ENCODE measurements at regions not wholly inside any gene's neighbourhood (a gene's known extent, or its start where the extent isn't known, plus 50 kb on each side); places are given as distances from the start of the nearest gene placed in this dataset.
"Not testable (repeated sequence)": the region's sequence is repeated elsewhere in the genome, so short reads cannot be mapped to it uniquely, and the experiment has no call there.

DNA sequence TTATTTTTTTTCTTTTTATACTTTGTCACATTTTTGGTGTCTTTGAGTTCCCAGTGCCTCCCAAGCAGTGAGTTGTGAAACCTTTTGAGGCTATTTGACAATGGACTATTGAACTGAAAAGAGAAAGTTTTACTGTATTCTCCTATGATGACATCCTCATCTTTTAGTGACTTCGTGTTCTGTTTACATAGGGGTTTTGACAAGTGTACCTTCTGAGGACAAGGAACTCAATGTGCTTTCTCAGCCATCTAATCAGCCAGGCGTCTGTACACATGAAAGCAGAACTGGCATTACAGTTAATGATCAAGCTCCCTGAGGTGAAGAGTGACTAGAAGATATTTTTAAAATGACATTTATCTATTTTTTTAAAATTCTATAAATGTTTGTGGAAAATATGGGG, 175.5 kb downstream of the ANXA1 start:
- Histone ChIP-seq H3K27ac (no peak overlapping the region), H3K4me3 (no peak overlapping the region)

DNA sequence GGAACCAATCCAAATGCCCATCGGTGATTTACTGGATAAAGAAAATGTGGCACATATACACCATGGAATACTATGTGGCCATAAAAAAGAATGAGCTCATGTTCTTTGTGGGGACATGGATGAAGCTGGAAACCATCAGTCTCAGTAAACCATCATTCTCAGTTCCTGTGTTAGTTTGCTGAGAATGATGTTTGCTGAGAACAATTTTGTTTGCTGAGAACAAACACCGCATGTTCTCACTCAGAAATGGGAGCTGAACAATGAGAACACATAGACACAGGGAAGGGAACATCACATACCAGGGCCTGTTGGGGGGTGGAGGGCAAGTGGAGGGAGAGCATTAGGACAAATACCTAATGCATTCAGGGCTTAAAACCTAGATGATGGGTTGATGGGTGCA, 185.5 kb downstream of the ANXA1 start:
- H3K27ac ChIP-seq, H3K4me3 ChIP-seq: not testable (repeated sequence)

DNA sequence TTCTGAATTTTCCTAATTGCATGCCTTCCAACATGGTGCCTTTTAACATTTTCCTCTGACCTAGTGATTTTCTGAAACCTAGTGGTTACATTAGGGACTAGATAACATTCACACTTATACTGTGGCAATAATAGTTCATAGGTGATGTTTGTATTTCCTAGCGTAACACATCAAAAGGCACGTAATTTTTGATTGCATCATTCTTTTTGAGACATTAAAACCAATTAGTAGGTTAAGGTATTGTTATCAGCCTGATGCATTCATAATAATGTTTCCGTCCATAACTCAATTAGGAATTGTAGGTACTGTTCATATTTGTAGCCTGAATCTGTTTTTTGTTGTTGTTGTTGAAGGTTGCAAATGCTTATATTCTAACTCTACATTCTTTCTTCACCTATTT, 192.4 kb downstream of the ANXA1 start:
- H3K4me3 ChIP-seq: no peak overlapping the region
- no peak overlapping the region for H3K27ac ChIP-seq

DNA sequence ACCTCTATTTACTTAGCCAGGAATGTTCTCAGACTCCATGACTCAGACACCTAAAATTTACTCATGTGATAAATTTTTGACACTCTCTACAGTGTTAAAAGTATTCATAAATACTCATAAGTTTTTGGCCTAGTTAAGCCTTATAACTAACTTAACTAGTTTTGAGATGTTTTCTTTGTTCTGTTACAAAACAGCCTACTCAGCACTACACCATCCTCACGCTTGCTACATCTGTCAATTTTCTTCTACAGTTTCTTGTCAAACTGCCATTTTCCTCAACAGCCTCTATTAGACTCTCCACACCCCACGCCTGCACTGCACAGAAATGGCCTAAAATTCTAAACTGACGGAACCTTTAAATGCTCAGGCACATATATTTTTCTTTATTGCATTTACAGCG, 195.5 kb downstream of the ANXA1 start:
- Histone ChIP-seq H3K4me3 (no peak overlapping the region), H3K27ac (no peak overlapping the region)

DNA sequence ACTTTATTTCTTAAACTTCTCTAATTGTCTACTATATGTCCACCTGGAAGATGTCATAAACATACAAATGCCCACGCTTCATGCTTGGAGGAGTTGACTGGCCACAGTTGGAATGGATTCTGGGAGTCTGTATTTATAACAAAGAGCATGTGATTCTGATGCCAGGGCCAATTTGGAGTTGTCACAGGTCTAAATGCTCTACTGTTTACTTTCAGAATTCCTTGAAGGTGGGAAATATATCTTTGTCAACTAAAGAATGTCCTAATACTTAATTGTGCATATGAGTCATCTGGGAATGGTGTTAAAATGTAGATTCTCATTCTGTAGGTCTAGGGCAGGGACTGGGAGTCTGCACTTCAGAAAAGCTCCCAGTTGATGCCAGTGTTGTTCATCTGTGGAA, 196.1 kb downstream of the ANXA1 start:
- no peak overlapping the region for H3K27ac ChIP-seq

DNA sequence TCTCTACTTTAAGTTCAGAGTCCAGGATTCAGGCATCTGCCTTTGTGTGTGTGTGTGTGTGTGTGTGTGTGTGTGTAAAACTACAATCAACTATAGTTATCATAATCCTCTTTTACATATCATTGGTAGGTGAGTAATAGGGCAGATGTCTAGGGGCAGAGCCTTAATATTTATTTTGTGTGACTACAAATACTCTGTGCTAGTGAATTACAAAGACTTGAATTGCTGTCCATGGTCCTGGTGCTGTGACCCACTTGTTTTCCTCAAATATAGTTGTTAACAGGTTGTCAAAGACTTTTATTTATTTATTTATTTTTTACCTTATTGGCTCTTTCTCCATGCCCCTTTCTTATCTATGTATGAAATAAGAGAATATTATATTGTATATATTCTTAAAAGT, 196.8 kb downstream of the ANXA1 start:
- Histone ChIP-seq H3K27ac (no peak overlapping the region), H3K4me3 (no peak overlapping the region)

More for the DNA sequence above, 196.1 kb downstream of the ANXA1 start:
- no peak overlapping the region for H3K4me3 ChIP-seq

DNA sequence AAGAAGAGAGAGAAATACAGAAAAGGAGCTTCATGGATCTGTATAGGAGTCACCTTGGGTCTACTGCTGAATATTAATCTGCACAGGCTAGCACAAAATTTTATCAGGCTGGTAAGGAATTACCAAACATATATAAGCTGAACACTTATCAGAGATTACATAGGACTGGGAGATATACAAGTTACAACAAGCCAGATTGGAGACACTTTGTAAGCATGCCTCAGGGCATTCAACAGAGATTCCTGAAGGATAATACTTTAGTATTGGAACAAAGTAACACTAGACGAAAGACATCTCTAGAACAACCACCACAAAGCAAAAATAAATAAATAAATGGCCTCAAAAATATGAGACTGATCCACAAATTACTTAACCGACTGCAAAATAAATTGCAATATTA, 197.8 kb downstream of the ANXA1 start:
- Histone ChIP-seq H3K27ac (no peak overlapping the region), H3K4me3 (no peak overlapping the region)

DNA sequence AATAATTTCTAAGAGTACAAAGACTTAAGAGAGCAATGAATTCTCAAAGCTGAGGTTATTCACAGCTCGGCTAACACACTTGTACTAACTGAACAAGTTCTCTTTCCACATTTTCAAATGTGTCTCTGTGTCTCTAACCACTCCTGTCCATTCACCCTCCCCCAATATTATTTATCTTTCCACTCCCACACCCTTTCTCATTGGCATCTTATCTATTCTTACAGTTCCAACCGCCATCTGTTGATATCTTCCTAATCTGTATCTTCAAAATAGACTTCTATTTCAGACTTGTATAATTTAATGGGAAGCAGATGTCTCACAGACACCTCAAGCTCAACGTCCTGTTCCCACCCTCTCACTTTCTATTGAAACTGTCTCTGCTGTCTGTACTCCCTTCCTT, 205.9 kb downstream of the ANXA1 start:
- Histone ChIP-seq H3K27ac (no peak overlapping the region), H3K4me3 (no peak overlapping the region)

DNA sequence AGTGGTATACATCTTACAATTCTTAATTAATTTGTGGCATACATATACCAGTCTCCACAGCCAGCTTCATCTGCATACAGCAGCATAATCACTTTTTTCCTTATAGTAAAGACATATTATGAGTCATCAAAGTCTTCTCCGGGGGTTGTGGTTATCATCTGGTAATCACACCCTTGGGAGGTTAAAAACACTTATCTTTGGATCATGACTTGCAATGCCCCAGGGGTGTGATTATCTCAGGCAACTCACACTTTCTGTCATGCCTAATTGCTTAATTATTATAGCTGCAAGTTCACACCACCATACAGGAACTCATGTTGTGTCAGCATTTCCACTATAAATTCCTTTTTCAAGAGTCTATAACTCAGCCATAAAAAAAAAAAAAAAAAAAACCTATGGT, 218.4 kb downstream of the ANXA1 start:
- Histone ChIP-seq H3K4me3 (no peak overlapping the region), H3K27ac (no peak overlapping the region)

DNA sequence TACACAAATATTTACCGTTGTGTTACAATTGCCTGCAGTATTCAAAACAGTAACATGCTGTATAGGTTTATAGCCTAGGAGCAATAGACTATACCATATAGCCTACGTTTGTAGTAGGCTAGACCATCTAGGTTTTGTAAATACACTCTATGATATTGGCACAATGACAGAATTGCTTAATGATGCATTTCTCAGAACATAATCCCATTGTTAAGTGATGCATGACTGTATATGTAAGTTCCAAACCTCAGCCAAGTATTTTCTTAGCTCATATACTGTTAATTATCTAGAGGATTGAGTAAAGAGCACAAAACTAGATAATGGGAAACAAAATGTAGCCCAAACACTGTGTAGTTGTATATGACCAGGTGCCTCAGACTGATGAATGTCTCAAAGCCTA, 220.1 kb downstream of the ANXA1 start:
- Histone ChIP-seq H3K27ac (no peak overlapping the region), H3K4me3 (no peak overlapping the region)

DNA sequence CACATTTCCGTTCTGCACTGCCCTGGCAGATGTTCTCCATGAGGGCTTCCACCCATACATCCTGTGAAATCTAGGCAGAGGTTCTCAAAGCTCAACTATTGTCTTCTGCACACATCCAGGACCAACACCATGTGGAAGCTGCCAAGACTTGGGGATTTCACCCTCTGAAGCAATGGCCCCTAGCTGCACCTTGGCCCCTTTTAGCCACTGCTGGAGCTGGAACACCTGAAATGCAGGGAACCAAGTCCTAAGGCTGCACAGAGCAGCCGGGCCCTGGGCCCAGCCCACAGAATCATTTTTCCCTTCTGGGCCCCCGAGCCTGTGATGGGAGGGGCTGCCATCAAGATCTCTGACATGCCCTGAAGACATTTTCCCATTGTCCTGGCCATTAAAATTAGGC, 228.7 kb downstream of the ANXA1 start:
- no peak overlapping the region for H3K4me3 ChIP-seq
- H3K27ac ChIP-seq: no peak overlapping the region

DNA sequence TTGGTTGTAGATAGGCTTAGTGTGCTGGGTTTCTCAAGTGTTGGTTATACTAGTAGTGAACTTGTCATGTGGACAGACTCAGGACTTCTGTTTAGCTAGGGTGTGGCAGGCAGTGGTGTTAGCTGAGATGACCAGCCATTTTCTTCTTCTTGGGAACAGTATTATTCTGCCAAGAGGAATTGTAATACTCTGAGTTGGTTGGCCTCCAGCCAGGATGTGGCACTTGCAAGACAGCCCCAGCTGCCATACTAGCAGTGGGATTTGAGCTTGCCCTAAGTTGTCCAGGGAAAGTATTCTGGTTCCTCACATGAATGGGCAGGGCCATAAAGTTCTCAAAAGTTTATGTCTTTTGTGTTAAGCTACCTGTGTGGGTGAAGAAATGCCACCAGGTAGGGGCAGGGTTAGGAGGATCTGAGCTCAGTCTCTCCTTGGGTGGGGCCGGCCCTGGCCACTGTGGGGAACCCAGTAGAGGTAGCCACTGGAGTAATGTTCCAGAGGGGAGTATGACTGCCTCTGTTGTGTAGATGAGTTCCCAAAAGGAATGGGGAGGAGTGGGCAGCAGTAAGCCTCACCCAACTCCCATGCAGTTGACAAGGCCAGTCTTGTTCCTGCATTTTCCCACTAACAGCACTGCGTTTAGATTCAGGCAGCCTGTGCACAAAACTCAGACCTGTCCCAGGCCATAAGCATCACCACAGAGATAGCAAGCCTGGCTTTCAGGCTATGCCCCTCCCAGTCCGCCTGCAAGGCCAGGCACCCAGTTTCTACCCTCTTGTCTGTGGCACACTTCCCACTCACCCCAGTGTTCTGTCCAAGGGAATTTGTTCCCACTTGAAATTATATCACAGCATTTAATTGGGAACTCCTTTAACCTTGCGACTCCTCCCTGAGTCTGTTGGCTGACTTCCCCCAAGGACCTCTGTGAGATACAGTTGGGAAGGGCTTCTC, 250.7 kb downstream of the ANXA1 start:
- Histone ChIP-seq H3K27ac (no peak overlapping the region), H3K4me3 (no peak overlapping the region)

DNA sequence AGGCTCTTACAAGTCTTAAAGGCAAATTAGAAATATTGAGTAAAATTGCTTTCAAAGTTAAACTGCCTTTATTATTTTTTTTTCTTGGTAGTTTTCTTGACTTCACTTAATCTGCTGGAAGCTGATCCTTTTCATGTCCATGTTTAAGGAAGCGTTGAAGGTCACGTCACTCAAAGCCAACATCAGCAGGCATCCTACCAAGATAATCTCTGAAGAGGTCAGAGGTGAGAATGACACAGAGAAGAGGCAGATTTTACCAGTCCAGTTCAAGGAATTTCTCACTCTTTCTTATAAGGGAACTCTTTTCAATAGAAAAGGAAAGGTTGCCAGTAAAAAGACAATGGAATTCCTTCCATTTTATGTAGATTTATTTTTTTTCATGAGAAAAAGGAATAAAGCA, 259.8 kb downstream of the ANXA1 start:
- H3K4me3 ChIP-seq: no peak overlapping the region

DNA sequence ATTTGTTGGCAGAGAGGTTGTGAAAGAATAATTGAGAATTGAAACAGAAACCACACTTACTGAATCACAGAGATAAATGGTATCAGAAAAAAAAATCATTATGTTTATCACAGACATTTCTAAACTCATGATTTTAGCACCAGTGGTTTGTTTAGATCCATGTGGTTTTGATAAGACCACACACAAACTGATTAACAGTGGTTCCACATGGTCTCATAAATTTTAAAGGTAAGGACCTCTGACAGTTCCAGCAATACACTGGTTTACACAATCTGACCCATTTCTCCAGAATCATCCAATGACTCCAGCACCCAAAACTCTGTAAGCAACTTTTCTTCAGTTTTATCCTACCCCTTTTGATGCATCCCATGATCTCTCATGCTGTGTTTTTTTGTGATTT, 261.2 kb downstream of the ANXA1 start:
- no peak overlapping the region for H3K27ac ChIP-seq
- H3K4me3 ChIP-seq: no peak overlapping the region

More for the DNA sequence above, 259.8 kb downstream of the ANXA1 start:
- no peak overlapping the region for H3K27ac ChIP-seq

DNA sequence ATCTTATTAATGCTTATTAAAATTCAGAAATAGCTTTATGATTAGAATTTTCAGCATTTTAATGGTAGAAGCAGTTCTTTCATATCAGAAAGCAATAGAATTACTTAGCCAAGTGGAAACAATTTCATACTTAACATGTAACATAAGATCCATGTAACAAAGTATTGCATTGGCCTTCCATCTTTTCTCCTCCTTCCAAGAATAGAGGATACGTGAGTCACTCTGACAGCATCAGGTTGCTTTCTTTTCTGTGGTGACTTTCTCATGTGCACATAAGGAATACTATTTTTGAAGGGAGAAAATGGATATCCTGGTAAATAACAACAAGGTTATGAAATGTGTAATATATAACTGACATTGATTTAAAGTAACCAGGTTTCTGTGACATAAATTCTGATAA, 272.2 kb downstream of the ANXA1 start:
- no peak overlapping the region for H3K27ac ChIP-seq
- H3K4me3 ChIP-seq: no peak overlapping the region

DNA sequence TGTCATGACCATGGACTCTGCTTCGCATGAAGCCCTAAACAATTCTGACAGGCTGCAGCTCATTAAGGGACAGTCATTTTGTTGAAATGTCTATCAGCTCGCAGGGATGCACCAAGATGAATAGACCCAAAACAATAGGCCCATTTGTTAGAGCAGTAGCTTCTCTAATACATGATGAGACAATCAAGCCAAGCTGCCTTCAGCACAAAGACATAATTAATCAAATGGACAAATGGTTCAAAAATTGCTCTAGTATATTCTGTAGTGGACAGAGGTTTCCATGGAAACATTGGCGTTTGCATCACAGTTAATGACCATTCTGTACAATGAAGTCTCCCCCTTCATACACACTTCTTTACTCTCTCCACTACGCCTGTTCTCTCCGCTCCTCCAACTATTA, 274.6 kb downstream of the ANXA1 start:
- Histone ChIP-seq H3K27ac (no peak overlapping the region), H3K4me3 (no peak overlapping the region)

DNA sequence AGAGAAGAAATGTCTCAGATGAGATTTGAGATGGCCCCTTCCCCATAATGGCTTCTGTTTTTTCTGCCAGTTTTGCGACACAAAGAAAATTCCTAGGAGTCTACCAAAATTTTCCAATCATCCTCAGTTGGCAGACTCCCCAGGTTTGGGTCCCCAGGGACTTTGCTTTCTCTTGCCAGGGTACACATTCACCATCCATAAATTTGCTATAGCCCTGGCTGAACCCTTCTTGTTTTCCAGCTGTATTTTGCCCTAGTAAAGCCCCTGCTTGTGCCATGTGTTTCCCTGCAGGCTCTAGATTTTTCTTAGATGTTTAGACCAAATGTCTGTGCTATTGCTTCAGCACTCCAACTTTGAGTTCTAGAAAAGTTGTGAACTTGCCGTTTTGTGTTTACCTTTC, 283.2 kb downstream of the ANXA1 start:
- H3K27ac ChIP-seq: no peak overlapping the region
- no peak overlapping the region for H3K4me3 ChIP-seq

DNA sequence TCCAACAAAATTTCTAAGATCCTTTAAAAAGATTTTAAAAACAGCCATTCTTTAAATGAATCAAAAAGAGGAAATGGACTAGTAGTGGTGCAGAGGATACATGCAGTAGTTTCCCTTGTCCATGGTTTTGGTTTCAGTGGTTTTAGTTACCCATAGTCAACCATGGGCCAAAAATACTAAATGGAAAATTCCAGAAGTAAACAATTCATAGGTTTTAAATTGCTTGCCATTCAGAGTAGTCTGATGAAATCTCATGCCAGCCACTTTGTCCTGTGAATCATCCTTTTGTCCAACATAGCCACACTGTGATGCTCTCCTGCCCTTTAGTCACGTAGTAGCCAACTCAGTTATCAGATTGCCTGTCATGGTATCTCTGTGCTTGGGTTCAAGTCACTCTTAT, 286.1 kb downstream of the ANXA1 start:
- Histone ChIP-seq H3K27ac (no peak overlapping the region), H3K4me3 (no peak overlapping the region)

DNA sequence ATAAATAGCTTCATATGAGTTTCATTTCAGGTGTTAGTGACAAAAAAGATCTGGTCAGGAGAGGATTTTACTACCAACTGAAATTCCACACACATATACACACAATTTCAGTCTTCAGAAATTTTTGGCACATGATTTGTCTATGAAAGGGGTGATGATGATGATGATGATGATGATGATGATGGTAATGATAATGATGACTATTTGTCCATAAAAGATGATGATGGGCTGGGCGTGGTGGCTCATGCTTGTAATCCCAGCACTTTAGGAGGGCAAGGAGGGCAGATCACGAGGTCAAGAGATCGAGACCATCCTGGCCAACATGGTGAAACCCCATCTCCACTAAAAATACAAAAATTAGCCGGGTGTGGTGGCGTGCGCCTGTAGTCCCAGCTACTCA, 288.2 kb downstream of the ANXA1 start:
- H3K27ac ChIP-seq, H3K4me3 ChIP-seq: not testable (repeated sequence)

DNA sequence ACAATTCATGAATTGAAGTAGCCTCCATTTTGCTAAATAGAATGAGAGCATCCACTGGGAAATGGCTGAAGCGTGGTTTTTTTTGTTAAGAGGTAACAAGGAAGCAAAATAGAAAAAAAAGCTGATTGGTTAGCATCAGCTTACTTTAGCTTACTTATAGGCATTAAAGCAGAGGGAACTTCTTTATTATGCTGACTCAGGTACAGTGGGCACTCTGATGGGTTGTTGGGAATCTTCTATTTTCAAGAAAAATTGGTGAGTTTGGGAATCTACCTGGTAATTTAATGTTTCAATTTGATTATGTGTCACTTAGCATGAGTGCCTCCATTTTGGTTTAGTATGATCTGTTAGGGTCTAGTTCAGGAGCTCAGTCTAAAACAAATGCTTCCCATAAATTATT, 289.6 kb downstream of the ANXA1 start:
- Histone ChIP-seq H3K27ac (no peak overlapping the region), H3K4me3 (no peak overlapping the region)

DNA sequence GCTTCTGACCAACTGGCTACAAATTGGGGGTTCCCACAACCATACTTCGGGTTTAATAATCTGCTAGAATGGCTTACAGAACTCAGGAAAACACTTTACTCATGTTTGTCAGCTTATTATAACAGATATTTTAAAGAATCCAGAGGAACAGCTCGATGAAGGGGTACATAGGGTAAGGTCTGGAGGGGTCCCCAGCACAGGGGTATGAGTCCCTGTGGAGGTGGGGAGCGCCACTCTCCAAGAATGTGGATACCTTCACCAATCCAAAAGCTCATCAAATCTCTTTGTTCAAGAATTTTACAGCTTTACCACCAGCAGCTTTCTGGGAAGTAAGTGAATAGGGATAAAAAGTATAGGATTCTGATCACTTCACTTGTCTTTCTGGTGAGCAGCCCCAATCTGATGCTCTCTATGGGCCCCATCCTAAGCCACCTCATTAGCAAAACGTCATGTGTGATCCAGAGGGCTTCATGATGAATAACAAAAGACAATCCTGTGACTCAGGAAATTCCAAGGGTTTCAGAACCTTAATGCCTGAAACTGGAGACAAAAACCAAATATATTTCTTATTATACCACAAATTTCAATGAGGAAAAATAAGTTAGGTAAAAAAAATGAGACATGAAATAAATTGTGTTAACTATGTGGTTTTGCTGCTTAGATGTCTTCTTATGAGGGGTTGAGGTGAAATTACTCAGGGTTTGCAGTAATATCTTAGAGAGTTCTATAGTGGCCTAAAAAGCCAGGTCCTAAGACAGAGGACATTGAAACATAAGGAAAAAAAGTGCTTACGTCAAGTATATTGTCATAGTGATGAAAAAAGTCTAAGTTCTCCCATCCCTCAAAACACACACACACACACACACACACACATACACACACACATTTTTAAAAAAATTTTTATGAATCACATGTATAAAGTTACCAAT, 290.5 kb downstream of the ANXA1 start:
- Histone ChIP-seq H3K4me3 (no peak overlapping the region), H3K27ac (no peak overlapping the region)

Measured in skin epidermis (tissue), 12 donors.